ENCODE measurements at regions not wholly inside any gene's neighbourhood (a gene's known extent, or its start where the extent isn't known, plus 50 kb on each side); places are given as distances from the start of the nearest gene placed in this dataset.
"Not testable (repeated sequence)": the region's sequence is repeated elsewhere in the genome, so short reads cannot be mapped to it uniquely, and the experiment has no call there.

GRCh38 chr22:49664371-49664881 is 163.2 kb downstream of the BRD1 start:
- H3K4me3 ChIP-seq (ENCODE audit: low read length), result no peak overlapping the region
- DNase-seq (ENCODE audit: low read depth, low spot score), result no peak

GRCh38 chr22:49663823-49664222 is 163.8 kb downstream of the BRD1 start:
- H3K4me3 ChIP-seq (ENCODE audit: low read length), result no peak overlapping the region
- DNase-seq (ENCODE audit: low read depth, low spot score), result no peak

GRCh38 chr22:49663311-49663711 is 164.4 kb downstream of the BRD1 start:
- H3K4me3 ChIP-seq (ENCODE audit: low read length), result no peak overlapping the region
- no peak for DNase-seq (ENCODE audit: low read depth, low spot score)

GRCh38 chr22:49662681-49663080 is 165.0 kb downstream of the BRD1 start:
- no peak for DNase-seq (ENCODE audit: low read depth, low spot score)
- H3K4me3 ChIP-seq (ENCODE audit: low read length), result no peak overlapping the region

GRCh38 chr22:49660794-49661781 is 166.6 kb downstream of the BRD1 start:
- no peak for DNase-seq (ENCODE audit: low read depth, low spot score)
- H3K4me3 ChIP-seq (ENCODE audit: low read length), result no peak overlapping the region

GRCh38 chr22:49660321-49660720 is 167.4 kb downstream of the BRD1 start:
- DNase-seq (ENCODE audit: low read depth, low spot score), result no peak

GRCh38 chr22:49659924-49660315 is 167.8 kb downstream of the BRD1 start:
- no peak for DNase-seq (ENCODE audit: low read depth, low spot score)
- no peak overlapping the region for H3K4me3 ChIP-seq (ENCODE audit: low read length)

More at GRCh38 chr22:49660321-49660720, 167.4 kb downstream of the BRD1 start:
- no peak overlapping the region for H3K4me3 ChIP-seq (ENCODE audit: low read length)

GRCh38 chr22:49659281-49659923 is 168.3 kb downstream of the BRD1 start:
- DNase-seq (ENCODE audit: low read depth, low spot score), result no peak

GRCh38 chr22:49658902-49659280 is 168.8 kb downstream of the BRD1 start:
- no peak overlapping the region for H3K4me3 ChIP-seq (ENCODE audit: low read length)
- DNase-seq (ENCODE audit: low read depth, low spot score), result no peak

More at GRCh38 chr22:49659281-49659923, 168.3 kb downstream of the BRD1 start:
- no peak overlapping the region for H3K4me3 ChIP-seq (ENCODE audit: low read length)

GRCh38 chr22:49657974-49658590 is 169.6 kb downstream of the BRD1 start:
- H3K4me3 ChIP-seq (ENCODE audit: low read length), result no peak overlapping the region
- no peak for DNase-seq (ENCODE audit: low read depth, low spot score)

- peak; percentile 62 for DNase-seq (ENCODE audit: low read depth, low spot score)
- H3K4me3 ChIP-seq (ENCODE audit: low read length), result peak overlapping the region; percentile 67
These were observed 170.2 kb downstream of the BRD1 start for GRCh38 chr22:49657275-49657973.

GRCh38 chr22:49656883-49657274 is 170.8 kb downstream of the BRD1 start:
- peak overlapping the region; percentile 67 for H3K4me3 ChIP-seq (ENCODE audit: low read length)

GRCh38 chr22:49656291-49656851 is 171.3 kb downstream of the BRD1 start:
- DNase-seq (ENCODE audit: low read depth, low spot score), result no peak
- peak overlapping the region; percentile 67 for H3K4me3 ChIP-seq (ENCODE audit: low read length)

More at GRCh38 chr22:49656883-49657274, 170.8 kb downstream of the BRD1 start:
- DNase-seq (ENCODE audit: low read depth, low spot score), result not testable (repeated sequence)

- H3K4me3 ChIP-seq (ENCODE audit: low read length), result no peak overlapping the region
These were observed 172.4 kb downstream of the BRD1 start for GRCh38 chr22:49655168-49655812.

GRCh38 chr22:49650336-49651241 is 177.1 kb downstream of the BRD1 start:
- no peak overlapping the region for H3K4me3 ChIP-seq (ENCODE audit: low read length)
- DNase-seq (ENCODE audit: low read depth, low spot score), result no peak

More at GRCh38 chr22:49655168-49655812, 172.4 kb downstream of the BRD1 start:
- DNase-seq (ENCODE audit: low read depth, low spot score), result no peak

GRCh38 chr22:49649166-49650068 is 178.3 kb downstream of the BRD1 start:
- no peak for DNase-seq (ENCODE audit: low read depth, low spot score)
- no peak overlapping the region for H3K4me3 ChIP-seq (ENCODE audit: low read length)

Data from Jurkat, Clone E6-1 (cell line).